GM18870 (cell line): ENCODE measurements at regions not wholly inside any gene's neighbourhood (a gene's known extent, or its start where the extent isn't known, plus 50 kb on each side); places are given as distances from the start of the nearest gene placed in this dataset.

Experiments
- ATAC-seq: cut with Tn5 transposase; IDR thresholded peaks from one replicate; pipeline ENCODE4 v1.9.1; 2021; ENCODE audit warnings: moderate library complexity; ENCODE audit not compliant: unreplicated experiment

- no peak for ATAC-seq
These were observed 86.7 kb upstream of the NRIP1 start for GRCh38 chr21:15151385-15152103.

DNA sequence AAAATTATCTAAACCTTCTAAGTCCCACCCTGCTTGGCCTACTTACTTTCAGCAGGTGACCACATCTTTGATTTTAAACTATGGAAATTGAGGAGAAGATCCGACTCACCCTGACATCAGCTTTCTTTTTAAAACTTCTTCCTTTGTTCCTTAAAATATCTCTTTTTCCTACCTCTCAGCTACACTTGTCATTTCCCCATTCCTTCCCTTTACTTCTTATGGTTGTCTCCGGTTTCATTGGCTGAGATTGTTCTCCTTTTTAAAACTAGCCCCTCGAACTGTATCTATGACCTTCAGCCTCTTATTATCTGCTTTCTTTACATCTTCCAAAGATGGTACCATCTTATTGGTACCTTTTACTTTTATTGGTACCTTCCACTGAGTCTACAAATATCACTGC lies 87.8 kb upstream of the NRIP1 start:
- no peak for ATAC-seq

- peak; percentile 85 for ATAC-seq
These were observed 94.7 kb upstream of the NRIP1 start for GRCh38 chr21:15159382-15160020.

- ATAC-seq: no peak
These were observed 95.3 kb upstream of the NRIP1 start for GRCh38 chr21:15160136-15160535.

GRCh38 chr21:15162921-15163320 lies 98.1 kb upstream of the NRIP1 start:
- ATAC-seq: no peak

- no peak for ATAC-seq
These were observed 99.5 kb upstream of the NRIP1 start for GRCh38 chr21:15164273-15164672.

DNA sequence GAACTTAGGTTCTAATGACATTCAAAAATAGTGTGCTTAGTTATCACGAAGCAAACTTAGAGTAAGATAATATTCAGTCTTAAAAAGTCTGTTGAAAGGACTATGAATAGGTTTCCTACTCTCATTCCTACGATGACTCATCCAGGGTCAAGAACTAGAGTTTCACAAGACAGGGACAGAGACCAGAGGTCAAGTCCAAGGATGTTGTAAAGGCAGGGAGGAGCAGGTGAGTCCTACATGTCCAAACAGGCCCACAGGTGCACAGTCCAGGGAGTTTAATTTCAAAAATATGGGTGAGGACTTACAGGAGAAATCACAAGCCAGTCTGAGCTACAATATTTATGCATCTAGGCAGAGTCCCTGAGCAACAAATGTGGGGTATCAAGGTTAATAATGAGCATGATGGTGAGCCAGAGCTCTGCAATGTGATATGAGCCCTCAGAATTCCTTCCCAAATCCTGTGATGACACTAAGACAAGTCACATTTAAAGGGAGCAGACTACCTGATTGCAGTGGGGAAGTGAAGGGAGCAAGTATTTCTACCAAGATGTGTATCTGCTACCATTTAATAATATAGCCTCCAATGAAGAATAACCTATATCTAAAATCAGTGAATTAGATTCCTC lies 100.0 kb upstream of the NRIP1 start:
- ATAC-seq: no peak

DNA sequence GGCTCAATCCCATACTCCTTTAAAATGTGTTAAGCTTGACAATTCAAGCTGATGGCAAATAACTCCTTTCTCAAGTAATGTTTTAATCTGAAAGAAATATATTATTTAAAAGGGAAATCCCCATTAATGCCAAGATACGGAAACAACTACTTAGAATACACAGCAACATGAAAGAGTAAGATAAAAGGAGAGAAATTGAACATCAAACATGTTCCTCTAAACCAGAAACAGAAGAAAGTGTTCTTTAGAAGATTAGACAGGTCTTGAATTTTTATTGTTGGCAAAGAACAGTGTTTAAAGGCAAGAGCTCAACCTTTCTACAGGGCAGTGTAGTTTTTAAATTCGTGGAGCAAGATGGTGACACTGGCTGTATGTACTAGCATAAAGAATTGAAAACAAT lies 105.8 kb upstream of the NRIP1 start:
- ATAC-seq: no peak

- no peak for ATAC-seq
These were observed 106.7 kb upstream of the NRIP1 start for GRCh38 chr21:15171546-15171945.

GRCh38 chr21:15172963-15173362 lies 108.2 kb upstream of the NRIP1 start:
- ATAC-seq: no peak

- no peak for ATAC-seq
These were observed 110.1 kb upstream of the NRIP1 start for GRCh38 chr21:15174923-15175322.

DNA sequence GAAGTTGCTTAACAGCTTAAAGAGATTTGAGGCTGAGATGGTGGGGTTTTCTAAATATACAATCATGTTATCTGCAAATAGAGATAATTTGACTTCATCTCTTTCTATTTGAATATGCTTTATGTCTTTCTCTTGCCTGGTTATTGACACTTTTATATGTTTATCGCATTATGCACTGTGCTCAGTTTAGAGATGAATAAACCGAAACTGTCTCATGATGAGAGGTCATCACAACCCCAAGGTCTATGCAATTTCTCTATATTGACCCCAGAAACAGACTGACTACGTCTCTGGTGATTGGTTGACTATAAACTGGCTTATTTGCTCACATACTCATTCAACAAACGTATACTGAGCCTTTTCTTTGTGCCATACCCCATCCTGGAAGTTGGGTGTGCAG lies 117.9 kb upstream of the NRIP1 start:
- ATAC-seq: no peak

- ATAC-seq: no peak
These were observed 119.0 kb upstream of the NRIP1 start for GRCh38 chr21:15183813-15184257.

GRCh38 chr21:15190412-15190811 lies 125.6 kb upstream of the NRIP1 start:
- no peak for ATAC-seq

GRCh38 chr21:15190837-15191236 lies 126.0 kb upstream of the NRIP1 start:
- ATAC-seq: no peak

DNA sequence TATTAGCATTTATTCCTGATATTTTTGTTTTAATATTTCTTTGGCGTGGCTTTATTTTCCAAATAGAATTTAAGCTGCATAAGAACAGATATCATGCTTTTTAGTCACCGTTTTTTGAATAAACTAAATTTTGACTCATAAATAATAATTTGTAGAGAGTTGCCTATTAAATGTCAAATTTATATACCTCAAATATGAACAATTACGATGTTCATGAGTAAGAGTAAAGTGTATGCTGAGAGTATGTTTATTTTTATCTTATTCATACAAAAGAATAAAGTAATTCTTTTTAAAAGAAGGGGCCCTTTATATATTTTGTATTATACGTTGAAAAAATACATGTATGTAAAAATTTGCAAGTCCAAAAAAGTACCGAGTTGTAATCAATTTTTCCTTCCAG lies 126.5 kb upstream of the NRIP1 start:
- ATAC-seq: no peak

DNA sequence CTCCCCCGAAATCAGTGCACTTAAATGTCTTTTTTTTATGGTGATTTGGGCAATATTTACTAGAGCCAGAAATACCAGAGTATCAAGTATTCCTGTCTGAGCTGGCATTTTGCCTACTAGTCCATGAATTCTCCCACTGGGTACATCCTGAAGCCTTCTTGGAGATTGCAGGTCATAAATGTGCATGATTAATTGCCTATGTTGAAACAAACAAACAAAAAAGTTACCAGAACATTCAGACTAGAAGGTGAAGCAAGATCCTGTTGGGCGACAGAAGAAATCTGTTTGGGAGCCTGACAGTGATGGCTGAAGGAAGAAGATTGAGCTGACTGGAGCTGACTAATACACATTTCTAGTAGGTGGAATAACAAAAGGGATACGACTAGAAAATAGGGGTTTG lies 127.4 kb upstream of the NRIP1 start:
- no peak for ATAC-seq

- ATAC-seq: no peak
These were observed 129.1 kb upstream of the NRIP1 start for GRCh38 chr21:15193937-15194336.

GRCh38 chr21:15195104-15195503 lies 130.3 kb upstream of the NRIP1 start:
- ATAC-seq: no peak

DNA sequence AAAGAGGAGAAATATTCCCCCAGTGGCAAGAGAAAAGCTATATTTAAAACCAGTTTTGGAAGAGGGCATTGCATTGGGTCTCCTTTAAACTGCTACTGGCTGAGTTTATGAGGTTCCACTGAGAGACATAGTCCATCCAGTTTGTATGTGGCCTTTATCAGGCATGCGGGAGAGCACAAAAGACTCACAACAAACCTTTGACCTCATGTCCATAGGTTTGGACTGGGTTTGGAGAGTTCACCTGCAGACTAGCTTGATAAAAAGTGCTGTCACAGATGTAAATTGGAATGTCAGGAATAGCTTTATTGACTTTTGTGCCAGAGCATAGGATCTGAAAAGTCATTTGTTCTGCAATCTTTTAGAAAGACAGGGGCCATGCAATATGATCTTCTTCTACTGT lies 131.0 kb upstream of the NRIP1 start:
- no peak for ATAC-seq

DNA sequence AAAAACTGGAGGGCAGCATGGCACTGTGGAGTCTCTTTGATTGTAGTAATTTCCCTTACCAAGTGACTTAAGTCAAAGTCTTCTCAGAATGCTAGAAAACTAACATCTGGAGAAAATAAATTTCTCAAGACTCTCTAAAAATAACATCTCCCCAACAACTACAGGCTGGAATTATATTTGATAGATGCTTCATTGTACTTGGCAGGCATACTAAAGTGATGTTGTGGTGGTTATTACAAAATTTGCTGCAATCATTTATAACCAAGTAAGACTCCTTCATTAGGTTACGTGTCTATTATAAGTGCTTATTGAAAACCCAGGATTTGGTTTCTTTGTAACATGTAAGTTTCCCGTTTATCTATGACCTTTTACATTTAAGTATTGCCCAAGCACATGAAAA lies 132.9 kb upstream of the NRIP1 start:
- no peak for ATAC-seq
